ENCODE measurements at regions not wholly inside any gene's neighbourhood (a gene's known extent, or its start where the extent isn't known, plus 50 kb on each side); places are given as distances from the start of the nearest gene placed in this dataset.

DNA sequence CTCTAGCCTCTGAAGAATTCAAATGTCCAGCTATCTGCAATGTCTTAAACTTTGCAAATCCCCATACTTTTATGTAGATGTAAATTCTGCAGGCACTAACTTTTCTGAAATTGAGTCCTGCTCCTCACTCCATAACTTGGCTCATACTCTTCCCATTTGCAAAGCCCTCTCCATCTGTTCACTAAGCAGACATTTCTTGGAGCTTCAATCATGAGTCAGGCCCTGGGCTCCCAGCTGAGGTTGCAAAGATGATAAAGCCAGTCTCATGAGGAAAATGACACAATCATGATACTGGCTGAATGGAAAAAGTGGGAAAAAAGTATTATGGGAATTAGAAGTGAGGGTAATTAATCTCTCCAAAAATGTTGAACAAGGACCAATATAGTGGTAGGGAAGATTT is 507.6 kb downstream of the NR2F2 start:
- no peak for TF ChIP-seq BHLHE40 (IDR thresholded peaks at IDR 0.05; ENCODE audit: borderline replicate concordance)
- no peak for TF ChIP-seq FOXK2 (IDR thresholded peaks at IDR 0.05)
- no peak for TF ChIP-seq FOXM1 (IDR thresholded peaks at IDR 0.05; ENCODE audit: borderline replicate concordance)
- no peak for TF ChIP-seq SUZ12 (IDR thresholded peaks at IDR 0.05)
- TF ChIP-seq SP1 (IDR thresholded peaks at IDR 0.05), result no peak
- TF ChIP-seq ARNT (IDR thresholded peaks at IDR 0.05), result no peak
- no peak for TF ChIP-seq ELF4 (IDR thresholded peaks at IDR 0.05)
- TF ChIP-seq LEF1 (IDR thresholded peaks at IDR 0.05; ENCODE audit: borderline replicate concordance), result no peak
- TF ChIP-seq TARDBP (IDR thresholded peaks at IDR 0.05), result no peak

Data from HEK293T (cell line).